HepG2 (cell line): ENCODE measurements at regions not wholly inside any gene's neighbourhood (a gene's known extent, or its start where the extent isn't known, plus 50 kb on each side); places are given as distances from the start of the nearest gene placed in this dataset.

ENCODE experiments used
- ATAD3A ChIP-seq: sonication (generic); formaldehyde crosslinking; IDR thresholded peaks from 2 replicates; pipeline ENCODE4 v1.4.0; 2020; ENCODE audit warnings: missing genetic modification reagents
- CTCF ChIP-seq: sonication (generic); formaldehyde crosslinking; IDR thresholded peaks from 2 replicates; pipeline ENCODE4 v1.5.0; 2020; ENCODE audit warnings: mild to moderate bottlenecking, missing genetic modification reagents, moderate library complexity
- FOSL1 ChIP-seq: sonication (generic); formaldehyde crosslinking; IDR thresholded peaks from 2 replicates; pipeline ENCODE4 v1.9.0; 2021; ENCODE audit warnings: missing genetic modification reagents, borderline replicate concordance
- MATR3 ChIP-seq: sonication (generic); formaldehyde crosslinking; IDR thresholded peaks from 2 replicates; pipeline ENCODE4 v1.4.0; 2020; ENCODE audit warnings: missing genetic modification reagents
- NCOA2 ChIP-seq: sonication (generic); formaldehyde crosslinking; IDR thresholded peaks from 2 replicates; pipeline ENCODE4 v1.8.0; 2022; ENCODE audit warnings: inconsistent platforms
- POLR2A ChIP-seq, 2 experiments: IDR thresholded peaks; 2 replicates each; pipeline ENCODE4 v1.6.1; 2011; ENCODE audit warnings: low read depth in 2 of 2, low read length in 2 of 2, mild to moderate bottlenecking in 1 of 2, moderate library complexity in 1 of 2; ENCODE audit not compliant: insufficient read depth in 1 of 2
- ZNF160 ChIP-seq: sonication (generic); formaldehyde crosslinking; IDR thresholded peaks from 2 replicates; pipeline ENCODE4 v1.8.0; 2022; ENCODE audit warnings: mild to moderate bottlenecking, inconsistent platforms, missing genetic modification reagents
- ZNF350 ChIP-seq: sonication (generic); formaldehyde crosslinking; IDR thresholded peaks from 2 replicates; pipeline ENCODE4 v1.4.0; 2020; ENCODE audit warnings: mild to moderate bottlenecking, low read depth, missing genetic modification reagents, borderline replicate concordance
- ZNF407 ChIP-seq: sonication (generic); formaldehyde crosslinking; IDR thresholded peaks from one replicate; pipeline ENCODE4 v1.5.1; 2020; ENCODE audit warnings: mild to moderate bottlenecking, missing genetic modification reagents; ENCODE audit errors: not compliant biosample characterization
- ZNF501 ChIP-seq: sonication (generic); formaldehyde crosslinking; IDR thresholded peaks from 2 replicates; pipeline ENCODE4 v1.5.1; 2020; ENCODE audit warnings: mild to moderate bottlenecking, moderate library complexity, missing genetic modification reagents
- TF ChIP-seq, protein P1 (sequence below), 2 experiments: sonication (generic) in 1 of 2; formaldehyde crosslinking in 1 of 2; IDR thresholded peaks; 2 replicates each; pipeline versions ENCODE4 v1.5.1 to v1.6.1; 2011 to 2020; ENCODE audit warnings: borderline replicate concordance in 1 of 2, low read depth in 1 of 2, low read length in 1 of 2, mild to moderate bottlenecking in 1 of 2, missing genetic modification reagents in 1 of 2, moderate library complexity in 1 of 2
- TF ChIP-seq, protein P2 (sequence below): sonication (generic); formaldehyde crosslinking; IDR thresholded peaks from 2 replicates; pipeline ENCODE4 v1.8.1; 2023; ENCODE audit warnings: mild to moderate bottlenecking, missing genetic modification reagents
- TF ChIP-seq, protein P3 (sequence below): sonication (generic); formaldehyde crosslinking; IDR thresholded peaks from 2 replicates; pipeline ENCODE4 v1.4.0; 2020; ENCODE audit warnings: mild to moderate bottlenecking, missing genetic modification reagents

DNA sequence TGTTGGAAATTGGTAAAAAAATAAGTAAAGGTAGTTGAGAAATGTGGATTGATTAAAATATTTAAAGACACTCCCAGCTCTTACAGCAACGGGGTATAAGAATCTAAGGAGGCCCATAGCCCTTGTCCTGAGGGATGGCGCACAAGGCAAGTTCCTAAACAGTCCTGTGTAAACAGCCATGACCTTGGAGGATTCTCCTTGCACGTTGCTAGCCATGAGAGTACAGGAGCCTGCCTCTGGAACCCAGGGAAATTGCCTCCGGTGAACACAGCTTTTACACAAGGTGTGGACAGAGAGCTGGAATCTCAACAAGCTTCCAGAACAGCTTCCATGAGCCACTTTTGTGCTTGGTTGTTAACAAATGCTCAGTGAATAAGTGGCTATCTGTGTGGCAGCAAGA is 378.2 kb downstream of the FOXO1 start:
- TF ChIP-seq, protein P1, sequence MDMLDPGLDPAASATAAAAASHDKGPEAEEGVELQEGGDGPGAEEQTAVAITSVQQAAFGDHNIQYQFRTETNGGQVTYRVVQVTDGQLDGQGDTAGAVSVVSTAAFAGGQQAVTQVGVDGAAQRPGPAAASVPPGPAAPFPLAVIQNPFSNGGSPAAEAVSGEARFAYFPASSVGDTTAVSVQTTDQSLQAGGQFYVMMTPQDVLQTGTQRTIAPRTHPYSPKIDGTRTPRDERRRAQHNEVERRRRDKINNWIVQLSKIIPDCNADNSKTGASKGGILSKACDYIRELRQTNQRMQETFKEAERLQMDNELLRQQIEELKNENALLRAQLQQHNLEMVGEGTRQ (IDR thresholded peaks at IDR 0.05; ENCODE audit: low read depth, low read length) = no peak
- TF ChIP-seq, protein P1 (CRISPR knock-in tag; IDR thresholded peaks at IDR 0.05; ENCODE audit: borderline replicate concordance) = no peak
- TF ChIP-seq CTCF (CRISPR knock-in tag) (no peak), ZNF501 (CRISPR knock-in tag) (no peak), ZNF407 (CRISPR knock-in tag) (no peak), ZNF160 (CRISPR knock-in tag) (no peak), MATR3 (no peak), POLR2A (IDR thresholded peaks at IDR 0.05; ENCODE audit: insufficient read depth in 1 of 2, low read depth in 2 of 2, low read length in 2 of 2) (no peak), ATAD3A (CRISPR knock-in tag) (no peak), ZNF350 (no peak), FOSL1 (CRISPR knock-in tag) (no peak), NCOA2 (CRISPR knock-in tag) (no peak)
- TF ChIP-seq, protein P2, sequence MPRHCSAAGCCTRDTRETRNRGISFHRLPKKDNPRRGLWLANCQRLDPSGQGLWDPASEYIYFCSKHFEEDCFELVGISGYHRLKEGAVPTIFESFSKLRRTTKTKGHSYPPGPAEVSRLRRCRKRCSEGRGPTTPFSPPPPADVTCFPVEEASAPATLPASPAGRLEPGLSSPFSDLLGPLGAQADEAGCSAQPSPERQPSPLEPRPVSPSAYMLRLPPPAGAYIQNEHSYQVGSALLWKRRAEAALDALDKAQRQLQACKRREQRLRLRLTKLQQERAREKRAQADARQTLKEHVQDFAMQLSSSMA (CRISPR knock-in tag) = no peak
- TF ChIP-seq, protein P3, sequence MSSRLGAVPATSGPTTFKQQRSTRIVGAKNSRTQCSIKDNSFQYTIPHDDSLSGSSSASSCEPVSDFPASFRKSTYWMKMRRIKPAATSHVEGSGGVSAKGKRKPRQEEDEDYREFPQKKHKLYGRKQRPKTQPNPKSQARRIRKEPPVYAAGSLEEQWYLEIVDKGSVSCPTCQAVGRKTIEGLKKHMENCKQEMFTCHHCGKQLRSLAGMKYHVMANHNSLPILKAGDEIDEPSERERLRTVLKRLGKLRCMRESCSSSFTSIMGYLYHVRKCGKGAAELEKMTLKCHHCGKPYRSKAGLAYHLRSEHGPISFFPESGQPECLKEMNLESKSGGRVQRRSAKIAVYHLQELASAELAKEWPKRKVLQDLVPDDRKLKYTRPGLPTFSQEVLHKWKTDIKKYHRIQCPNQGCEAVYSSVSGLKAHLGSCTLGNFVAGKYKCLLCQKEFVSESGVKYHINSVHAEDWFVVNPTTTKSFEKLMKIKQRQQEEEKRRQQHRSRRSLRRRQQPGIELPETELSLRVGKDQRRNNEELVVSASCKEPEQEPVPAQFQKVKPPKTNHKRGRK (CRISPR knock-in tag) = no peak
